GM12872 (cell line): ENCODE measurements at regions not wholly inside any gene's neighbourhood (a gene's known extent, or its start where the extent isn't known, plus 50 kb on each side); places are given as distances from the start of the nearest gene placed in this dataset.

Source experiments
- CTCF ChIP-seq: IDR thresholded peaks from 3 replicates; pipeline ENCODE4 v1.5.1; 2011; ENCODE audit warnings: low read depth, mild to moderate bottlenecking, low read length, moderate library complexity; ENCODE audit not compliant: insufficient read depth

- no peak for TF ChIP-seq CTCF
These were observed 410.9 kb downstream of the PDGFC start for GRCh38 chr4:156560701-156561100.

- TF ChIP-seq CTCF = no peak
These were observed 412.3 kb downstream of the PDGFC start for GRCh38 chr4:156559346-156559745.

DNA sequence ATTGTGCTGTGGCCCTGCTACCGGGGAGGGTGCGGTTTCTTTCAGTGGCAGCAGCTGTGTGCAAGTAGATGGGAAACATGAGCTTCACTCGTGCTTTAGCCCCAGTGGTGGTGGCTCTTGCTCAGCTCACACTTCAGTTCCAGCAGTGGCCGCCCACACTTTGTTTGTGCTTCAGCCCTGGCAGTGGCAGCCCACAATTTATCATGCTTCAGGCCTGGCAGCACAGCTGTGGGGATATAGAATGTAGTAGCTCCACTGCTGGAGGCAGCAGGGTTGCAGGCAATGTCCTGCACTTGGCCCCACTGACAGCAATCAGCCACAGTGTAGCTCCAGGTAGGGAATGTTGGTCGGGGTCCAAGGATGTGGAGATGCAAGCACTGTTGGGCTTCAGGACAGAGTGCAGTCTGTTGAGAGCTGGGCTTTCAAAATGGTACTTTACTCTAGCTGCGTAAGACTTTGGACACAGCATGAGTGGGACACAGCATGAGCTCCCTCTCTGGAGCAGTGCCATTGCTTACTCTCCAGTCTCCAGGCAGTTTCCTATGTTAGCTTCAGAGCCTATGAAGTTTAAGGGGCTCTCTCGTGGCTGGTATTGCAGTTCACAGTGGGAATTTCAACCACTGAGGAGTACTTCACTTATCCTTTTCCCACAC is 413.1 kb downstream of the PDGFC start:
- TF ChIP-seq CTCF = no peak

DNA sequence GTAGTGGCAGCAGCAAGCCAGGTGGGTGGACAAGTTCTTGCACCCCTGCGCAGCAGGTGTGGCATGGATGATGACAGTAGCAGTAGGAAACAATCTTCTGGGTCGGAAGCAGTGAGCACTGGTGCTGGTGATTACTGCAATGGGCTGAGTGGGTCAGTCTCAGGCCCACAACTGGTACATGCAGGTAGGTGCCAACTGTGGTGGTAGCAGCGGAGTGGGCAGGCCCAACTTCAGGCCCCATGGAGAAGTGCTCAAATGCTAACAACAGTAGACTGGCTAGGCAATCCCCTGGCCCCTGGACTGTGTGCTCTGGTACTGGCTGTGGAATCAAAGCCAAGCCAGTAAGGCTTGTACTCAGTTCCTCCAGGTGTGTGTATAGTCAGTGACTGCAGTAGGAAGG is 413.7 kb downstream of the PDGFC start:
- TF ChIP-seq CTCF = no peak

DNA sequence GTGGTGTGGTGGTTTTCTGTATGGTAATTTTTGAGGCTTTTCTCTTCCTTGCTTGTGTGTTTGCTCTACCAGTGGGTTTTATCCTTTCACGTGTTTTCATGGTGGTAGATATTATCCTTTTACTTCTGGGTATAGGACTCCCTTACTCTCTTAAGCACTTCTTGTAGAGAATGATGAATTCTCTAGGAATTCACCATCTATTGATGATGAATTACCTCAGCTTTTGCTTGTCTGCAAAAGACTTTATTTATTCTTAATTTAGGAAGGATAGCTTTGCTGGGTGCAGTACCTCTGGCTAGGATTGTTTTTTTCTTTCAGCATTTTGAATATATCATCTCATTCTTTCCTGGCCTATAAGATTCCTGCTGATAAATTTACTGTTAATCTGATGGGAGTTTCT is 415.3 kb downstream of the PDGFC start:
- no peak for TF ChIP-seq CTCF

- TF ChIP-seq CTCF = no peak
These were observed 417.9 kb downstream of the PDGFC start for GRCh38 chr4:156553659-156554058.

DNA sequence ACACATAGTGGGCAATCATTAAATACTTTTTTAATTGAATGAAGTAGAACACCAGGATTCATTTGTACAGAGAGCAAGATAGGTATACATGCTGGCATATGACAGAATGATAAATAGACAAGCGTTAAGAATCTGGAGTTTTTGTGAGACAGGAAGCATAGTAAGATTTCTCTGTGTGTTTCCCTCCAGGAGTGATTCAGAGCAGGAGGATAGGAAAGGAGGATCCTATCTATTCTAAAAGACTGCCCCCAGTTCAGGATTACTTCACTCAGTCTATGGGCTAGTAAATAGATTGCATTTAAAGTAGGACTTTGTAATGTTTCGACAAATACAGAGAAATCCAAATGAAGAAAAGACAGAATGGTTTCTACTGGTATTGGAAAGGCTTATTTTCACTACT is 423.7 kb downstream of the PDGFC start:
- TF ChIP-seq CTCF = no peak
